Ovary (tissue), 7 donors: ENCODE measurements at regions not wholly inside any gene's neighbourhood (a gene's known extent, or its start where the extent isn't known, plus 50 kb on each side); places are given as distances from the start of the nearest gene placed in this dataset.

Source experiments
- DNase-seq, 5 donors: peaks; one replicate each; pipeline ENCODE4 v3.0.0-alpha.2; 2019 to 2020
- H3K27ac ChIP-seq, 2 donors: fragments of 200-600 bp; one replicate each; pipeline versions ENCODE4 v1.5.1 to v1.8.0; 2019 to 2022
- H3K27me3 ChIP-seq: fragments of 200-600 bp; one replicate; pipeline ENCODE4 v1.8.0; 2022
- H3K36me3 ChIP-seq: fragments of 200-600 bp; sonication (generic); one replicate; pipeline ENCODE4 v1.5.1; 2019
- H3K4me1 ChIP-seq: one replicate; pipeline ENCODE4 v1.8.1; 2013; ENCODE audit warnings: mild to moderate bottlenecking, moderate library complexity; ENCODE audit not compliant: insufficient read depth
- H3K4me3 ChIP-seq: fragments of 200-600 bp; sonication (generic); one replicate; pipeline ENCODE4 v1.5.1; 2017
- H3K9me3 ChIP-seq, 2 donors: fragments of 200-600 bp in 1 of 2; sonication (generic) in 1 of 2; one replicate each; pipeline versions ENCODE4 v1.5.1 to v1.8.1; 2013 to 2019; ENCODE audit warnings: mild to moderate bottlenecking in 1 of 2, moderate library complexity in 1 of 2
- EP300 ChIP-seq: sonication (generic); formaldehyde crosslinking; IDR thresholded peaks from one replicate; pipeline ENCODE4 v1.6.1; 2017; ENCODE audit warnings: antibody characterized with exemption
- POLR2A ChIP-seq: fragments of 450-650 bp; IDR thresholded peaks from one replicate; pipeline ENCODE4 v1.6.1; 2017; ENCODE audit warnings: antibody characterized with exemption, mild to moderate bottlenecking, moderate library complexity
- WGBS, 3 donors: extraction: QIAGEN DNeasy Blood & Tissue Kit in 1 of 3; methylation state at CpG; one replicate each; pipeline versions ENCODE4 v1.1.5 to v1.1.7; 2013 to 2017; 5-methylcytosine and 5-hydroxymethylcytosine counted together
- intact Hi-C, 4 donors: fragments of 100-400 bp; cut with DNase I; formaldehyde crosslinking; loops; one replicate each; pipeline versions ENCODE4 v1.11.0 to v1.15.1; 2022 to 2023
- TF ChIP-seq, protein P1 (sequence below), 3 donors: fragments of 450-650 bp in 2 of 3; fragments of 200-600 bp in 1 of 3; IDR thresholded peaks; one replicate each; pipeline versions ENCODE4 v1.5.1 to v1.8.0; 2016 to 2022; ENCODE audit warnings: antibody characterized with exemption in 3 of 3, mild to moderate bottlenecking in 1 of 3
- donor health status: DM: no; HTN: no; CAD: no; lungs with moderate emphysema.
- donor health status: DM: no; HTN: no; CAD: no.
- donor health status: Bipolar disorder and iron deficiency.
- donor health status: DM: no; HTN: no; CAD: no.
- donor health status: DM: yes; HTN: yes; CAD: no.

DNA sequence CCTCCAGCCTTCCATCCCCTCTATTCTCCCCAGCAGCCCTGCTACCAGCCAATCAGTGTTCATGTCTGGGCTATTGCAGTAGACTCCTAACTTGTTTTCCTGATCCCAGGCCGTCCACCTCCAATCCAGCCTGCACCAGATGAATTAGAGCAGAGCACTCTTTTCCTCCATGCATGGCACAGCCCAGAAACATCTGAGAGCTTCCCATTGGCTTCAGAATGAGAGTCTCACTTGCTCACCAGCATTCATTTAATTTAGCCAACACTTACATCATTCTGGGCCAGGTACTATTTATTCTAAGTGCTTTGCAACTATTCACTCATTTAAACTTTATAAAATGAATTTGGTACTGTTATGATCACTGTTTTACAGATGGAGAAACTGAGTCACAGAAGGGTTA lies 51.4 kb upstream of the DUSP5 start:
- no peak for DNase-seq
- intact Hi-C loops = no loop called here
- no peaks in the 10 kb centered on the region for H3K9me3 ChIP-seq
- no peaks in the 10 kb centered on the region for H3K27me3 ChIP-seq
- H3K36me3 ChIP-seq = no peaks in the 10 kb centered on the region
- no peaks in the 10 kb centered on the region for H3K4me1 ChIP-seq
- no peak overlapping the region for H3K27ac ChIP-seq
- TF ChIP-seq, protein P1, sequence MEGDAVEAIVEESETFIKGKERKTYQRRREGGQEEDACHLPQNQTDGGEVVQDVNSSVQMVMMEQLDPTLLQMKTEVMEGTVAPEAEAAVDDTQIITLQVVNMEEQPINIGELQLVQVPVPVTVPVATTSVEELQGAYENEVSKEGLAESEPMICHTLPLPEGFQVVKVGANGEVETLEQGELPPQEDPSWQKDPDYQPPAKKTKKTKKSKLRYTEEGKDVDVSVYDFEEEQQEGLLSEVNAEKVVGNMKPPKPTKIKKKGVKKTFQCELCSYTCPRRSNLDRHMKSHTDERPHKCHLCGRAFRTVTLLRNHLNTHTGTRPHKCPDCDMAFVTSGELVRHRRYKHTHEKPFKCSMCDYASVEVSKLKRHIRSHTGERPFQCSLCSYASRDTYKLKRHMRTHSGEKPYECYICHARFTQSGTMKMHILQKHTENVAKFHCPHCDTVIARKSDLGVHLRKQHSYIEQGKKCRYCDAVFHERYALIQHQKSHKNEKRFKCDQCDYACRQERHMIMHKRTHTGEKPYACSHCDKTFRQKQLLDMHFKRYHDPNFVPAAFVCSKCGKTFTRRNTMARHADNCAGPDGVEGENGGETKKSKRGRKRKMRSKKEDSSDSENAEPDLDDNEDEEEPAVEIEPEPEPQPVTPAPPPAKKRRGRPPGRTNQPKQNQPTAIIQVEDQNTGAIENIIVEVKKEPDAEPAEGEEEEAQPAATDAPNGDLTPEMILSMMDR (IDR thresholded peaks at IDR 0.05) = no peak
- TF ChIP-seq EP300 (no peak), POLR2A (no peak)
- 78 to 95% (median 82%) methylated on average over 1 of the region's 1 CpG for WGBS, 3 donors
- H3K4me3 ChIP-seq = no peak overlapping the region

DNA sequence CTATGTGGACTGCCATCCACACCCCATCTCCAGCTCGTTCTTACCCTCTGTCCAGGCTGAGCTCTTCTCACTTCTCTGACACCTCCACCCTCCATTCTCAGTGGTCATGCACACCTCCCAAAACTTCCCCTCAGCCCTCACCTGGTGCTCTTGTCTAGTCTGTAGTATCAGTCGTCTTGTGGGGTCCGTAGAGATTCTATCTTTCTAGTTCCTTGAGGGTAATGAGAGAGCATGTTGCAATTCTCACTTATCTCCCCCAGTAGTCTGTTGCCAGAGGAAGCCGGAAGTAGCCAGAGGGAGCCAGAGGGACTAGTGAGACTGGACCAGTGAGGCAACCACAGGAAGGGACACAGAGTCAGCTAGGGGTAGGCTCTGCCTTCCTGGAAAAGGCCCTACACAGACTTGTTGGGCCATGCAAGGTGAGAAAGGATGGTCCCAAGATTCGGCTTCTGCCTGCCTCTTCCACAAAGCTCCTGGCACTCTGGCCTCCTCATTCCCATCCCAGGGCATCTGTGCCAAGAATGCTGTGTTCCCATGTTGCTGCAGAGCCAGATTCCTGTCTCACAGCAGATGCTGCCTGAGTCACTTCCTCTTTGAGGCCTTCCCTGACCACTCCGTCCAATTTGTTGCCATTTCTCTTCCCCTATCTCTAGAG lies 50.6 kb upstream of the DUSP5 start:
- H3K27me3 ChIP-seq = no peaks in the 10 kb centered on the region
- 59 to 67% (median 62%) methylated on average over 6 of the region's 6 CpGs for WGBS, 3 donors
- TF ChIP-seq EP300 = no peak
- no peak for TF ChIP-seq POLR2A
- TF ChIP-seq, protein P1 (IDR thresholded peaks at IDR 0.05) = no peak
- intact Hi-C loops = no loop called here
- H3K4me1 ChIP-seq = peaks cover 2% of the 10 kb centered on the region
- DNase-seq = no peak
- H3K9me3 ChIP-seq = no peaks in the 10 kb centered on the region
- H3K27ac ChIP-seq = no peak overlapping the region
- H3K4me3 ChIP-seq = no peak overlapping the region
- H3K36me3 ChIP-seq = no peaks in the 10 kb centered on the region

DNA sequence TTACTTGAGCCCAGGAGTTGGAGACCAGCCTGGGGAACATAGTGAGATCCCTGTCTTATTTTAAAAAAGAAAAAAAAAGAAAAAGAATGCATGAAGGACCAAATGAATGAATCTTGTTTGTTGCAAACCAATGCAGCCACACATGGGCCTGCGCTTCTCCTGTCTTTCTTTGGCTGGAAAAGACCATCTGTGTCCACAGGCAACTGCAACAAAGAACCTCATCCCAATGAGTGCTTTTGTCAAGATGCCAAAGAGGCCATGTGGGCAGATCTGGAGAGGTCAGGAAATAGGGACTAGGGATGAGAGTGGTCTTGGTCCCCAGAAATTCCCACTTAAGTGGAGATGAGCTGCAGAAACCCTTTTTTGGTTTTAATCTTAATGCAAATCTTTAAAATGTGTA lies 49.8 kb upstream of the DUSP5 start:
- intact Hi-C loops = no loop called here
- Histone ChIP-seq H3K27ac (no peak overlapping the region), H3K9me3 (no peaks in the 10 kb centered on the region), H3K27me3 (no peaks in the 10 kb centered on the region), H3K4me3 (no peak overlapping the region), H3K36me3 (no peaks in the 10 kb centered on the region), H3K4me1 (peaks cover 2% of the 10 kb centered on the region)
- no peak for DNase-seq
- 88 to 99% (median 98%) methylated on average over 1 of the region's 1 CpG for WGBS, 3 donors
- TF ChIP-seq POLR2A = no peak
